GM19025 (cell line): ENCODE measurements at regions not wholly inside any gene's neighbourhood (a gene's known extent, or its start where the extent isn't known, plus 50 kb on each side); places are given as distances from the start of the nearest gene placed in this dataset.

Experiments
- ATAC-seq: cut with Tn5 transposase; IDR thresholded peaks from one replicate; pipeline ENCODE4 v1.9.1; 2021; ENCODE audit warnings: mild to moderate bottlenecking, low read depth, moderate library complexity; ENCODE audit not compliant: unreplicated experiment

DNA sequence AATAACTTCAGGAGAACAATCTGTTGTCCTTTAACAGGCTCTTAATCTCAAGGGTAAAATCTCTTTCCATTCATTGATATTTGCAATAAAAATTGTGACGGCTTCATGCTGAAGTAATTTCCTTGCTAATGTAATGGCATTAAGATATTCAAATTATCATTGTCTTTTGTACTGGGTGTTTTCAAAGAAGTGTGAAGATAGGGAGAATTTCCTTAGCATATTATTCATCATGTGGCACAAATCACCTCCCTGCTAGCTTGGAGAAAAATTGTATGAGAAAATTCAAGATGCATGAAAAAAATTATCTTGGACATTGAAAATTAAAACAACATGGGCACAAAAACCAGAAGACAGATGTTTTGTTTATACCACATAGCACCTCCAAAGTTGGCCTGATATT lies 63.6 kb upstream of the ARID2 start:
- ATAC-seq, result no peak

DNA sequence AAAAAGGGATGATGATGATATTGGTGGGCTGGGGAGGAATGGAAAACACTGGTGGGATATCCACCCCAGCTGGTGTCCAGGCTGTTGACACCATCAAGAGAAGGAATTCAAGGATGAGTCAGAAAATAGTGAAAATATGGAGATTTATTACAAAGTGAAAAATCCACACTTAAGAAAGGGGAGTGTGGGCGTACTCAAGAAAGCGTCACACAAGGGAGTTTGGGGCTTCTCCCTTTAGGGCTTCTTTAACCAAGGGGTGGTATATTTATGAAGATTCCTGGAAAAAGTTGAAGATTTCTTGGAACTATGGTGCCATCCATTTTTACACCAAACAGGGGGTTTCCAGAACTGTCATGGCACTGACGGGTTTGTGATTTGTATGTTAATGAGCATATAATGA lies 63.1 kb upstream of the ARID2 start:
- ATAC-seq, result no peak

DNA sequence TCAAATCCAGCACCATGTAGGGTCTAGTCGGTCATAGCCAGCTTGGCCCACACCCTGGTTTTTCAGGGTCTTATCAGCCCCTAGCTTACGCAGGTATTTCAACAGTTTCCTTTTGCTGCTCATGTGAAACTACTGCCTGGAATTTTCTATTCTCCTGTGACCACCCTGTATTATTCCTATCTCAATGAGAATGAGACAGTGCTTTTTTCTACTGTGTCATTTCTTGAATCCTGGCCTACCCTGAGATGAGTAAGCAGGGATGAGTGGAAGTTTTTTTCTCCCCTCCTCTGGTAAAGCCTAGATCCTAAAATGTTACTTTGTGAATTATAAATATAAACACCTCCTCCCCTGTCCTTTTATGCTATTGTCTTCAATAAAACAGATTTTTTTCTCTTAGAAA lies 62.7 kb upstream of the ARID2 start:
- no peak for ATAC-seq

DNA sequence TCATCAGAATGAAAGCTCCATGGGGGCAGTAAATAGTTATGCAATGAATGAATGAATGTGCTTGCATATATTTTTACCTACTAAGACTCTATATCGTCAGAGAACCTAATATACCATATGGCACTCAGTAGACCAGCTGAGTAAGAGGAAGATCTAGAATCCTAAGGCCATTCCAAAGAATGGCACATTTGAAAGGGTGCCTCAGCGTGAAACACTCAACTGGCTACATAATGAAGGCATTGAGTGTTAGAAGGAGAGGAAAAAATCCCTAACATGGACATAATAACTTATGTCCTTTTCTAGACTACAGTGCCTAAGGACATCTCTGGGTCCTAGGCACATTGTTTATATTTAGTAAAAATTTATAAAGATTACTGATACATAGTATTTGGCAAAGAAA lies 61.7 kb upstream of the ARID2 start:
- ATAC-seq, result no peak

DNA sequence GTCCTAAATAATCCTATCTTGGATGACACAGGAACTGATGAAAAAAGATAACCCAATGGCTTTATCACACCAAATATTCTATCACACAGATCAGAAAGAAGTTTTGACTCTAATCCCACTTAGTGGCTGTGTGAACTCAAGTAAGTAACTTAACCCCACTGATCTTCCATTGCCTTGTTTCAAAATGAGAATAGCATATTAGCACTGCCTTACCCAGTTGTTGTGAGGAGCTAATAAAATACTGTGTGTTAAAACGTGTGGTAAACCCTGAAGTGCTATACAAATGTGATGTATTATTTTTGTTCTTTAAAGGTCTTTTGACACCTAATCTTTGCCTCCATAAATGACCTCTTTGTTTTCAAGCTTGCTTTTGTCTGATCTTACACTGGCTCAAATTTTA lies 60.9 kb upstream of the ARID2 start:
- ATAC-seq, result peak; percentile 12

GRCh38 chr12:45669093-45669492 lies 60.4 kb upstream of the ARID2 start:
- peak; percentile 78 for ATAC-seq

- ATAC-seq, result no peak
Observed at GRCh38 chr12:45669792-45670191, 59.7 kb upstream of the ARID2 start.

DNA sequence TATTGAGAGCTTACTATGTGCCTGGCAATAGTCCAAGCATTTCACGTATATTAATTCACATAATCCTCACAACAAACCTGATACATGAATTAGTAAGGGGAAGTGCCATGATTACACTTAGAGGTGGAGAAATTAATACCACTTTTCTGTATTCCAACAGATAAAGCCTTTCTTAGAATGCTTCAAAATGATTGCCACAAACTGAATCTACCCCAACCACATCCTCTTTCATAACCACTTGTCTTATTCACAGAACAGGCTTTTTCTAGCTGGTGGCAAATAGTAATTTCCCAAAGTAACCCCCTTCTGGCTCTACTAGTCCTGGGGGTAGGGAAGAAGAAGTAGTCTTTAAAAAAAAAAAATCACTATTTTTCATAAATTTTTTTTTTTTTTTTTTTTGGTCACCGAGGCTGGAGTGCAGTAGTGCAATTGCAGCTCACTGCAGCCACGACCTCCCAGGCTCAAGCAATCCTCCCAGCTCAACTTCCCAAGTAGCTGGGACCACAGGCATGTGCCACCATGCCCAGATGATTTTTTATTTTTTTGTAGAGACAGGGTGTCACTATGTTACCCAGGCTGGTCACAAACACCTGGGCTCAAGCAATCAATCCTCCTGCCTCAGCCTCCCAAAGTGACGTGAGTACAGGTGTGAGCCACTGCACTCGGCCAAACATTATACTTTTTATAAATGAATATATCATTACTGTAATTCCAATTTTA lies 59.0 kb upstream of the ARID2 start:
- peak; percentile 33 for ATAC-seq

DNA sequence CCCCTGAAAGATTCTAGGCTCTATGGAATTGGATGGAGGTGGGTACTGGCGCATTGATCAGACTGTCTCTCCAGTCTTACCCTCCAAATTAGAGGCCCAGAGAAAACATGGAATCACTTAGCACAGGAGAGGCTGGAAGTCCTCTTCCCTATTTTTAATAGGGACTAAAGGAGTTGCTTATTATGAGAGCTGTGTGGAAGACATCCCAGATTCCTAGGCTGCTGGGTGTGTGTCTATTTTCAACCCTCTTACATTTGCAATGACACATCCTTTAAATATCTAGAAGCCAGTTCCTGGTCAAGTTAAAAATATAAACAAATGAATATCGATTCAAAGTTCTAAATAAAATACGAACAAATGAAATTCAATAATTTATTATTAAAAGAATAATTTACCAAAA lies 58.3 kb upstream of the ARID2 start:
- no peak for ATAC-seq

- no peak for ATAC-seq
Observed at GRCh38 chr12:45674181-45674977, 55.1 kb upstream of the ARID2 start.

GRCh38 chr12:45675534-45675933 lies 54.0 kb upstream of the ARID2 start:
- ATAC-seq, result no peak
